SU-DHL-6 (cell line): ENCODE measurements at regions not wholly inside any gene's neighbourhood (a gene's known extent, or its start where the extent isn't known, plus 50 kb on each side); places are given as distances from the start of the nearest gene placed in this dataset.

ENCODE experiments used
- CTCF ChIP-seq: fragments of 200-600 bp; sonication (generic); IDR thresholded peaks from one replicate; pipeline ENCODE4 v1.5.1; 2017; ENCODE audit warnings: antibody characterized with exemption, mild to moderate bottlenecking, low read length, moderate library complexity; ENCODE audit not compliant: insufficient read depth, poor library complexity, severe bottlenecking
- EZH2phosphoT487 ChIP-seq: fragments of 200-600 bp; sonication (generic), shearing (Covaris generic); conservative IDR thresholded peaks from 2 replicates; pipeline ENCODE4 v1.6.1; 2018; ENCODE audit warnings: mild to moderate bottlenecking, antibody characterized with exemption, low read length, moderate library complexity, mixed read lengths

GRCh38 chr7:81074406-81074805 is 155.6 kb upstream of the SEMA3C start:
- TF ChIP-seq CTCF, result no peak
- TF ChIP-seq EZH2phosphoT487, result no peak
